SK-N-SH (cell line): ENCODE measurements at regions not wholly inside any gene's neighbourhood (a gene's known extent, or its start where the extent isn't known, plus 50 kb on each side); places are given as distances from the start of the nearest gene placed in this dataset.

Experiments
- CTCF ChIA-PET: fragments of 300-600, 350-600 bp; formaldehyde crosslinking; extraction: SDS; loops from one replicate; lab custom pipeline; 2021; lab: Yijun Ruan, JAX
- POLR2A ChIA-PET: fragments of 350-600 bp; sonication (Branson Sonifier 250); formaldehyde crosslinking; extraction: SDS; loops from one replicate; lab custom pipeline; 2020; ENCODE audit warnings: antibody characterized with exemption, inconsistent platforms; lab: Yijun Ruan, JAX
- DNase-seq: peaks from one replicate; pipeline ENCODE4 v3.0.0; 2012
- H2AFZ ChIP-seq: fragments of 200-600 bp; sonication (generic); 2 replicates; pipeline ENCODE4 v1.8.1; 2016; ENCODE audit warnings: antibody characterized with exemption, mild to moderate bottlenecking, low read depth
- H3F3A ChIP-seq: fragments of 200-600 bp; sonication (generic); replicated peaks from 2 replicates; pipeline ENCODE3; 2016; ENCODE audit warnings: antibody characterized with exemption, mild to moderate bottlenecking; ENCODE audit not compliant: insufficient read depth
- H3K27ac ChIP-seq, 2 experiments: fragments of 200-500 bp in 1 of 2; fragments of 200-600 bp in 1 of 2; sonication (Bioruptor generic) in 1 of 2; sonication (generic), shearing (Covaris generic) in 1 of 2; 2 replicates each; pipeline versions ENCODE4 v1.5.1 to v1.6.1; 2014 to 2016; ENCODE audit warnings: low read depth in 2 of 2, inconsistent platforms in 1 of 2, low read length in 1 of 2, mild to moderate bottlenecking in 1 of 2, mixed read lengths in 1 of 2
- H3K27me3 ChIP-seq: fragments of 200-600 bp; sonication (generic), shearing (Covaris generic); 2 replicates; pipeline ENCODE4 v1.6.1; 2016; ENCODE audit warnings: mixed run types; ENCODE audit not compliant: insufficient read depth
- H3K36me3 ChIP-seq, 2 experiments: fragments of 200-500 bp in 1 of 2; fragments of 200-600 bp in 1 of 2; sonication (Bioruptor generic) in 1 of 2; sonication (generic) in 1 of 2; replicated peaks in 1 of 2; 2 replicates each; pipeline versions ENCODE3 to v1.5.1; 2014 to 2016; ENCODE audit warnings: low read length in 1 of 2, mild to moderate bottlenecking in 1 of 2; ENCODE audit not compliant: insufficient read depth in 2 of 2, control insufficient read depth in 1 of 2
- H3K4me1 ChIP-seq, 2 experiments: fragments of 200-500 bp in 1 of 2; fragments of 200-600 bp in 1 of 2; sonication (Bioruptor generic) in 1 of 2; sonication (generic), shearing (Covaris generic) in 1 of 2; 2 replicates each; pipeline versions ENCODE4 v1.5.1 to v1.6.1; 2014 to 2016; ENCODE audit warnings: low read depth in 1 of 2, low read length in 1 of 2, mixed run types in 1 of 2; ENCODE audit not compliant: insufficient read depth in 2 of 2, control insufficient read depth in 1 of 2
- H3K4me2 ChIP-seq: fragments of 200-600 bp; sonication (generic), shearing (Covaris generic); 2 replicates; pipeline ENCODE4 v1.6.1; 2017; ENCODE audit warnings: mixed run types
- H3K4me3 ChIP-seq, 2 experiments: fragments of 200-500 bp in 1 of 2; fragments of 200-600 bp in 1 of 2; sonication (Bioruptor generic) in 1 of 2; sonication (generic), shearing (Covaris generic) in 1 of 2; 2 replicates each; pipeline versions ENCODE4 v1.5.1 to v1.8.1; 2014 to 2016; ENCODE audit warnings: low read depth in 2 of 2, inconsistent platforms in 1 of 2, low read length in 1 of 2, mild to moderate bottlenecking in 1 of 2, mixed read lengths in 1 of 2, moderate library complexity in 1 of 2
- H3K79me2 ChIP-seq: fragments of 200-600 bp; sonication (generic); 2 replicates; pipeline ENCODE4 v1.8.1; 2017; ENCODE audit warnings: mild to moderate bottlenecking; ENCODE audit not compliant: insufficient read depth
- H3K9ac ChIP-seq: fragments of 200-600 bp; sonication (generic); 2 replicates; pipeline ENCODE4 v1.6.1; 2017; ENCODE audit warnings: mixed run types
- H3K9me2 ChIP-seq: fragments of 200-600 bp; sonication (generic); 2 replicates; pipeline ENCODE4 v1.6.1; 2017; ENCODE audit warnings: mixed run types
- H3K9me3 ChIP-seq: fragments of 200-600 bp; sonication (generic); 2 replicates; pipeline ENCODE4 v1.6.1; 2017; ENCODE audit warnings: mixed run types, mild to moderate bottlenecking, moderate library complexity
- H4K20me1 ChIP-seq: fragments of 200-600 bp; sonication (generic); 2 replicates; pipeline ENCODE4 v1.6.1; 2017; ENCODE audit warnings: mild to moderate bottlenecking, mixed run types; ENCODE audit not compliant: insufficient read depth
- FOXJ3 ChIP-seq: sonication (generic); formaldehyde crosslinking; IDR thresholded peaks from 2 replicates; pipeline ENCODE4 v1.5.1; 2020; ENCODE audit warnings: mild to moderate bottlenecking, missing genetic modification reagents
- FOXM1 ChIP-seq: IDR thresholded peaks from 2 replicates; pipeline ENCODE4 v1.4.0; 2012; ENCODE audit warnings: low read depth, mild to moderate bottlenecking
- GABPA ChIP-seq: IDR thresholded peaks from 2 replicates; pipeline ENCODE4 v1.4.0; 2012; ENCODE audit warnings: low read depth, mild to moderate bottlenecking
- GATA2 ChIP-seq: sonication (generic); formaldehyde crosslinking; IDR thresholded peaks from 2 replicates; pipeline ENCODE4 v1.5.0; 2020; ENCODE audit warnings: mild to moderate bottlenecking, missing genetic modification reagents
- POLR2AphosphoS5 ChIP-seq: IDR thresholded peaks from 2 replicates; pipeline ENCODE4 v1.6.1; 2012; ENCODE audit warnings: low read depth, low read length
- RFX5 ChIP-seq: IDR thresholded peaks from 2 replicates; pipeline ENCODE4 v1.6.1; 2012; ENCODE audit warnings: mild to moderate bottlenecking, improper control_type of control experiment, low read length
- TEAD4 ChIP-seq: IDR thresholded peaks from 2 replicates; pipeline ENCODE4 v1.4.0; 2012; ENCODE audit warnings: mild to moderate bottlenecking, borderline replicate concordance; ENCODE audit not compliant: insufficient read depth
- YY1 ChIP-seq: IDR thresholded peaks from 2 replicates; pipeline ENCODE4 v1.4.0; 2012; ENCODE audit warnings: low read depth, mild to moderate bottlenecking
- WGBS: methylation state at CpG from one replicate; pipeline ENCODE4 v1.1.6; 2017; ENCODE audit warnings: low lambda C conversion rate; 5-methylcytosine and 5-hydroxymethylcytosine counted together
- TF ChIP-seq, protein P1 (sequence below): fragments of 150-350 bp; IDR thresholded peaks from 2 replicates; pipeline ENCODE4 v1.6.1; 2016; ENCODE audit warnings: mild to moderate bottlenecking, low read depth, low read length
- TF ChIP-seq, protein P2 (sequence below): fragments of 150-350 bp; IDR thresholded peaks from 2 replicates; pipeline ENCODE4 v1.6.1; 2017; ENCODE audit warnings: antibody characterized with exemption, low read length, low read depth, borderline replicate concordance
- TF ChIP-seq, protein P3 (sequence below): IDR thresholded peaks from 2 replicates; pipeline ENCODE4 v1.6.1; 2012; ENCODE audit warnings: mild to moderate bottlenecking, low read depth, low read length, moderate library complexity
- TF ChIP-seq, protein P4 (sequence below): IDR thresholded peaks from 2 replicates; pipeline ENCODE4; 2012
- TF ChIP-seq, protein P5 (sequence below): fragments of 200-600 bp; sonication (generic); IDR thresholded peaks from 2 replicates; pipeline ENCODE4 v1.6.1; 2017; ENCODE audit warnings: antibody characterized with exemption, mild to moderate bottlenecking, moderate library complexity
- TF ChIP-seq, protein P6 (sequence below): IDR thresholded peaks from 2 replicates; pipeline ENCODE4 v1.4.0; 2012; ENCODE audit warnings: low read depth, borderline replicate concordance

DNA sequence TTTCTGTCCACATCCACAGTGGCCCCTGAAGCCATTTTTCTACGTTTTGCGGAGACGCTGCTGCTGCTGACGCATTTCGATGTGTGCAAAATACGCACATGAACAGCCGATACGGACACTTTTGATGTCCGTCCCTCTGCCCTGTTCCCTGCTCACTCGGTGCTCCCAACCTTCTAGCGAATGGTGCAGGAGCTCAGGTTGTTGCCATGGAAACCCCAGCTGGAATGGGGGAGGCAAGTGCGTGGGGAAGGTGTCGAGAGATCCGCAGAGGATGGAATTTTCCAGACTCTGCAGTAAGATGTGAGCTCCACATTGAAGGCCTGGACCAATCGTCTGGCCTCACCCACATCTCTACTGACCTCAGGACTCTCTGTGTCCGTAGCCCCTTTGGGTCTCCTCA lies 109.2 kb upstream of the USP29 start (continued):
- TF ChIP-seq, protein P1, sequence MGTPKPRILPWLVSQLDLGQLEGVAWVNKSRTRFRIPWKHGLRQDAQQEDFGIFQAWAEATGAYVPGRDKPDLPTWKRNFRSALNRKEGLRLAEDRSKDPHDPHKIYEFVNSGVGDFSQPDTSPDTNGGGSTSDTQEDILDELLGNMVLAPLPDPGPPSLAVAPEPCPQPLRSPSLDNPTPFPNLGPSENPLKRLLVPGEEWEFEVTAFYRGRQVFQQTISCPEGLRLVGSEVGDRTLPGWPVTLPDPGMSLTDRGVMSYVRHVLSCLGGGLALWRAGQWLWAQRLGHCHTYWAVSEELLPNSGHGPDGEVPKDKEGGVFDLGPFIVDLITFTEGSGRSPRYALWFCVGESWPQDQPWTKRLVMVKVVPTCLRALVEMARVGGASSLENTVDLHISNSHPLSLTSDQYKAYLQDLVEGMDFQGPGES, result no peak
- TF ChIP-seq, protein P2, sequence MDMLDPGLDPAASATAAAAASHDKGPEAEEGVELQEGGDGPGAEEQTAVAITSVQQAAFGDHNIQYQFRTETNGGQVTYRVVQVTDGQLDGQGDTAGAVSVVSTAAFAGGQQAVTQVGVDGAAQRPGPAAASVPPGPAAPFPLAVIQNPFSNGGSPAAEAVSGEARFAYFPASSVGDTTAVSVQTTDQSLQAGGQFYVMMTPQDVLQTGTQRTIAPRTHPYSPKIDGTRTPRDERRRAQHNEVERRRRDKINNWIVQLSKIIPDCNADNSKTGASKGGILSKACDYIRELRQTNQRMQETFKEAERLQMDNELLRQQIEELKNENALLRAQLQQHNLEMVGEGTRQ, result no peak
- TF ChIP-seq RFX5, result no peak
- no peak for TF ChIP-seq POLR2AphosphoS5
- no peak for TF ChIP-seq GATA2 (CRISPR knock-in tag)
- TF ChIP-seq, protein P3, sequence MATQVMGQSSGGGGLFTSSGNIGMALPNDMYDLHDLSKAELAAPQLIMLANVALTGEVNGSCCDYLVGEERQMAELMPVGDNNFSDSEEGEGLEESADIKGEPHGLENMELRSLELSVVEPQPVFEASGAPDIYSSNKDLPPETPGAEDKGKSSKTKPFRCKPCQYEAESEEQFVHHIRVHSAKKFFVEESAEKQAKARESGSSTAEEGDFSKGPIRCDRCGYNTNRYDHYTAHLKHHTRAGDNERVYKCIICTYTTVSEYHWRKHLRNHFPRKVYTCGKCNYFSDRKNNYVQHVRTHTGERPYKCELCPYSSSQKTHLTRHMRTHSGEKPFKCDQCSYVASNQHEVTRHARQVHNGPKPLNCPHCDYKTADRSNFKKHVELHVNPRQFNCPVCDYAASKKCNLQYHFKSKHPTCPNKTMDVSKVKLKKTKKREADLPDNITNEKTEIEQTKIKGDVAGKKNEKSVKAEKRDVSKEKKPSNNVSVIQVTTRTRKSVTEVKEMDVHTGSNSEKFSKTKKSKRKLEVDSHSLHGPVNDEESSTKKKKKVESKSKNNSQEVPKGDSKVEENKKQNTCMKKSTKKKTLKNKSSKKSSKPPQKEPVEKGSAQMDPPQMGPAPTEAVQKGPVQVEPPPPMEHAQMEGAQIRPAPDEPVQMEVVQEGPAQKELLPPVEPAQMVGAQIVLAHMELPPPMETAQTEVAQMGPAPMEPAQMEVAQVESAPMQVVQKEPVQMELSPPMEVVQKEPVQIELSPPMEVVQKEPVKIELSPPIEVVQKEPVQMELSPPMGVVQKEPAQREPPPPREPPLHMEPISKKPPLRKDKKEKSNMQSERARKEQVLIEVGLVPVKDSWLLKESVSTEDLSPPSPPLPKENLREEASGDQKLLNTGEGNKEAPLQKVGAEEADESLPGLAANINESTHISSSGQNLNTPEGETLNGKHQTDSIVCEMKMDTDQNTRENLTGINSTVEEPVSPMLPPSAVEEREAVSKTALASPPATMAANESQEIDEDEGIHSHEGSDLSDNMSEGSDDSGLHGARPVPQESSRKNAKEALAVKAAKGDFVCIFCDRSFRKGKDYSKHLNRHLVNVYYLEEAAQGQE, result no peak
- TF ChIP-seq, protein P4, sequence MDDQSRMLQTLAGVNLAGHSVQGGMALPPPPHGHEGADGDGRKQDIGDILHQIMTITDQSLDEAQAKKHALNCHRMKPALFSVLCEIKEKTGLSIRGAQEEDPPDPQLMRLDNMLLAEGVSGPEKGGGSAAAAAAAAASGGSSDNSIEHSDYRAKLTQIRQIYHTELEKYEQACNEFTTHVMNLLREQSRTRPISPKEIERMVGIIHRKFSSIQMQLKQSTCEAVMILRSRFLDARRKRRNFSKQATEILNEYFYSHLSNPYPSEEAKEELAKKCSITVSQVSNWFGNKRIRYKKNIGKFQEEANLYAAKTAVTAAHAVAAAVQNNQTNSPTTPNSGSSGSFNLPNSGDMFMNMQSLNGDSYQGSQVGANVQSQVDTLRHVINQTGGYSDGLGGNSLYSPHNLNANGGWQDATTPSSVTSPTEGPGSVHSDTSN, result no peak
- no peak for TF ChIP-seq FOXM1
- no peak for TF ChIP-seq GABPA
- TF ChIP-seq, all 33 proteins: peak for 0

DNA sequence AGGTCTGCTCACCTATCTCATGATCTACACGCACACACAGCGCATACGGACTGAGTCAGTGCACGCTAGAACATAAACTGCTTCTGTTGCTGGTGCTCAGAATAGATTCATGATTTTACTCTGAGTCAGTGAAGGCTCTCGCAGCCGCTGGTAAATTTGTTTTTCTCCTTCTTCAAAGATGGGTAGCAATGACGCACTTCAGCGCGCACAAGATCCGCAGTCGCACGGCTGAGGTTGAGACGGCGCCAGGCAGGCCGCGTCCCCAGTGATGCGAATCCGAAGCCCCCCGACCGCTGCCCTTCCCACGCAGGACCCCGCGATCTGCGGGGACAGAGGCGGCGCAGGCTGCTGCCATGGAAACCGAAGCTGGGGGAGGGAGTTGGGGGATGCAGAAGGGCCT lies 103.7 kb upstream of the USP29 start:
- no peak overlapping the region for H3K27ac ChIP-seq
- no peaks in the 10 kb centered on the region; the same call in 1 of the 2 replicates for H3K9me3 ChIP-seq
- H3K79me2 ChIP-seq, result no peaks in the 10 kb centered on the region
- CTCF ChIA-PET, result no interaction called here
- no peak for TF ChIP-seq FOXM1
- TF ChIP-seq, protein P5, sequence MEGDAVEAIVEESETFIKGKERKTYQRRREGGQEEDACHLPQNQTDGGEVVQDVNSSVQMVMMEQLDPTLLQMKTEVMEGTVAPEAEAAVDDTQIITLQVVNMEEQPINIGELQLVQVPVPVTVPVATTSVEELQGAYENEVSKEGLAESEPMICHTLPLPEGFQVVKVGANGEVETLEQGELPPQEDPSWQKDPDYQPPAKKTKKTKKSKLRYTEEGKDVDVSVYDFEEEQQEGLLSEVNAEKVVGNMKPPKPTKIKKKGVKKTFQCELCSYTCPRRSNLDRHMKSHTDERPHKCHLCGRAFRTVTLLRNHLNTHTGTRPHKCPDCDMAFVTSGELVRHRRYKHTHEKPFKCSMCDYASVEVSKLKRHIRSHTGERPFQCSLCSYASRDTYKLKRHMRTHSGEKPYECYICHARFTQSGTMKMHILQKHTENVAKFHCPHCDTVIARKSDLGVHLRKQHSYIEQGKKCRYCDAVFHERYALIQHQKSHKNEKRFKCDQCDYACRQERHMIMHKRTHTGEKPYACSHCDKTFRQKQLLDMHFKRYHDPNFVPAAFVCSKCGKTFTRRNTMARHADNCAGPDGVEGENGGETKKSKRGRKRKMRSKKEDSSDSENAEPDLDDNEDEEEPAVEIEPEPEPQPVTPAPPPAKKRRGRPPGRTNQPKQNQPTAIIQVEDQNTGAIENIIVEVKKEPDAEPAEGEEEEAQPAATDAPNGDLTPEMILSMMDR, result no peak
- no peak for TF ChIP-seq TEAD4
- no peak for TF ChIP-seq YY1
- no peak for TF ChIP-seq FOXJ3 (CRISPR knock-in tag)
- TF ChIP-seq, protein P6, sequence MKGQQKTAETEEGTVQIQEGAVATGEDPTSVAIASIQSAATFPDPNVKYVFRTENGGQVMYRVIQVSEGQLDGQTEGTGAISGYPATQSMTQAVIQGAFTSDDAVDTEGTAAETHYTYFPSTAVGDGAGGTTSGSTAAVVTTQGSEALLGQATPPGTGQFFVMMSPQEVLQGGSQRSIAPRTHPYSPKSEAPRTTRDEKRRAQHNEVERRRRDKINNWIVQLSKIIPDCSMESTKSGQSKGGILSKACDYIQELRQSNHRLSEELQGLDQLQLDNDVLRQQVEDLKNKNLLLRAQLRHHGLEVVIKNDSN, result no peak
- TF ChIP-seq, protein P1, result no peak
- TF ChIP-seq, all 33 proteins: peak for 0
- WGBS, result 66% methylated on average over 27 of the region's 27 CpGs
- POLR2A ChIA-PET, result no interaction called here
- Histone ChIP-seq H4K20me1 (no peaks in the 10 kb centered on the region), H3K27me3 (no peaks in the 10 kb centered on the region), H3K4me2 (no peak overlapping the region), H3K4me3 (no peak overlapping the region), H3K9ac (no peak overlapping the region), H3F3A (no peaks in the 10 kb centered on the region), H3K36me3 (no peaks in the 10 kb centered on the region), H3K9me2 (no peaks in the 10 kb centered on the region), H3K4me1 (no peaks in the 10 kb centered on the region), H2AFZ (no peak overlapping the region)
- DNase-seq, result no peak
